LNCAP (cell line): ENCODE measurements at regions not wholly inside any gene's neighbourhood (a gene's known extent, or its start where the extent isn't known, plus 50 kb on each side); places are given as distances from the start of the nearest gene placed in this dataset.

Source experiments
- TF ChIP-seq, protein P1 (sequence below): fragments of 450-650 bp; IDR thresholded peaks from 2 replicates; pipeline ENCODE4 v1.5.1; 2017; ENCODE audit warnings: mild to moderate bottlenecking

DNA sequence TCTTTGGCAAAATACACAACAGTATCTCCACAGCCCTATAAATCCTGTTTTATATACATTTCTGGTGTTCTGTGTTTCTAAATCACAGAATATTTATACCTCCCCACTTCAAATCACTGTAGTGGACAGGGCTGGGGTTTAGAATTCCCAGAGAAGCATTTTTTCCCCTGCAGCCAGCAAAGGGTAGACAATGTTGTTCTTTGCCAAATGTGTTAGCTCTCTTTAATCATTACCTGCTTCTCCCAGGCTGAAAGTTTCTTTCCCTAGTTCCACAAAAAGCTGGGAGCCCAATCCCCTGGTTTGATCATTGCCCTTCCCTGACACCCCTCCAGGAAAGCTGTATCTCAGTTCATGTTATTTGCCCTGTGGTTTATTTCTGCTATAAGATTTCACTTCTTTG is 520.0 kb upstream of the SPHKAP start:
- TF ChIP-seq, protein P1, sequence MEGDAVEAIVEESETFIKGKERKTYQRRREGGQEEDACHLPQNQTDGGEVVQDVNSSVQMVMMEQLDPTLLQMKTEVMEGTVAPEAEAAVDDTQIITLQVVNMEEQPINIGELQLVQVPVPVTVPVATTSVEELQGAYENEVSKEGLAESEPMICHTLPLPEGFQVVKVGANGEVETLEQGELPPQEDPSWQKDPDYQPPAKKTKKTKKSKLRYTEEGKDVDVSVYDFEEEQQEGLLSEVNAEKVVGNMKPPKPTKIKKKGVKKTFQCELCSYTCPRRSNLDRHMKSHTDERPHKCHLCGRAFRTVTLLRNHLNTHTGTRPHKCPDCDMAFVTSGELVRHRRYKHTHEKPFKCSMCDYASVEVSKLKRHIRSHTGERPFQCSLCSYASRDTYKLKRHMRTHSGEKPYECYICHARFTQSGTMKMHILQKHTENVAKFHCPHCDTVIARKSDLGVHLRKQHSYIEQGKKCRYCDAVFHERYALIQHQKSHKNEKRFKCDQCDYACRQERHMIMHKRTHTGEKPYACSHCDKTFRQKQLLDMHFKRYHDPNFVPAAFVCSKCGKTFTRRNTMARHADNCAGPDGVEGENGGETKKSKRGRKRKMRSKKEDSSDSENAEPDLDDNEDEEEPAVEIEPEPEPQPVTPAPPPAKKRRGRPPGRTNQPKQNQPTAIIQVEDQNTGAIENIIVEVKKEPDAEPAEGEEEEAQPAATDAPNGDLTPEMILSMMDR, result no peak

DNA sequence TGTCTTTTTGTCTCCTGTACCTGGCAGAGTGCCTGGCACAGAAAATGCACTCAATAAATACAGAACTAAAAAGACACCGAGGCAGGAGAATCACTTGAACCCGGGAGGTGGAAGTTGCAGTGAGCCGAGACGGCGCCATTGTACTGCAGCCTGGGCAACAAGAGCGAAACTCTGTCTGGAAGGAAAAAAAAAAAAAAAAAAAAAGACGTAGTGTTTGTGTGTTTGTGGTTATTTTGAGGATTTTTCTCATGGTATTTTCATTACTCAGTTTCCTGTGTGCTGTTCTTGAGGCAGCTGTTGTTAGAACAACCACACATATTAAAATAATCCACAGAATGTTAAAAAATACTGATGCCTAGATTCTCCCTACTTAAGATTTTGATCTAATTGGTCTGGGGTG is 519.2 kb upstream of the SPHKAP start:
- TF ChIP-seq, protein P1, result no peak

DNA sequence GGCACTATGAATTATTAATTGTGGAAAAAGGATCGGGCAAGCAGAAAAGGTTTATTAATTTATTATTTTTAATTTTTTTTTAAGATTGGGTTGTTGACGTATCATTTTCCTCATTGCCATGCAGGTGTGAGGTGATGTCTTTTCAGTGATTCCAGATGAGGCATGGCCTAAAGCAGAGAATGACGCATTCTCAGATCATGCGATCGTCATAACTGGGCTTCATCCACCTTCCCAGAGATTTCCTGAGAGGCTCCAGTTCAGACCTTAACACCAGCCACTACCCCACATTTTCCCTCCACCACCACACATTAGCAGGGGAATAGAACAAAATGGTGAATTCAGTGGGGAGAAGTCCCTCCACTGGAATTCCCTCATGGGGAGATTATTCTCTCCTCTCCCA is 518.4 kb upstream of the SPHKAP start:
- TF ChIP-seq, protein P1, result no peak

DNA sequence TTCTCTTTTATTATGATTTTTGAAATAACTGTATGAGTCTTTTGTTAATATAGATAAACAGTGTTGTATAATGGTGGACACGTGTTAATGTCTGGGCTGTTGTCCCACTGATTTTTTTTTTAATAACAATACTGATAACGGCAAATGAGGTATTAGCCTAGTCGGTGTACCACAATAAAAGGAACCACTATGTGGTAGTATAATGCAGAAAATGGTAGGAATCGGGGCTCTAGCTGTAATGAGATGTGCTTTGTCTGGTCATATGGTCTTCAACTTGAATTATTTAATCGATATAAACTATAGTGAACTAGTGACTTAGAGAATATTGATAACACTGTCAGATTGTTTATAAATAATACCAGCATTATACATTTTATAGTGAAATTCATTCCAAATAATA is 517.9 kb upstream of the SPHKAP start:
- TF ChIP-seq, protein P1, result no peak

DNA sequence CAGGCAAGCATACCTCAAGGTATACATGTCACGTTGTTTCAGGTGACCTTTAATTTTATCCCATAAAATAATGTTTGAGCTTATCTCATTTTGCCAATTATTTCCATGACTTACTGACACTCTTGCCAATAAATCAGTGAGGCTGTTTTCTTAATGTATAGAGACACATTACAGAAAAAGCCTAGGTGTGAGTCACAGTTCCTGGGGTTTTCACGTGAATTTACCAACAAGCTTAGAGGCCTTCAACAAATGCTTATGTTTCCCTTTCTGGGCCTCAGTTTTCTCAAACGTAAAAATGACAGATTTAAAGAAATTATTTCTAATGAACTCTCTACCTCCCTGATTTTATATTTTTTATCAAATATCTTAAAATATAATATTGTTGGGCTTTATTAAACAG is 517.5 kb upstream of the SPHKAP start:
- TF ChIP-seq, protein P1, result no peak

DNA sequence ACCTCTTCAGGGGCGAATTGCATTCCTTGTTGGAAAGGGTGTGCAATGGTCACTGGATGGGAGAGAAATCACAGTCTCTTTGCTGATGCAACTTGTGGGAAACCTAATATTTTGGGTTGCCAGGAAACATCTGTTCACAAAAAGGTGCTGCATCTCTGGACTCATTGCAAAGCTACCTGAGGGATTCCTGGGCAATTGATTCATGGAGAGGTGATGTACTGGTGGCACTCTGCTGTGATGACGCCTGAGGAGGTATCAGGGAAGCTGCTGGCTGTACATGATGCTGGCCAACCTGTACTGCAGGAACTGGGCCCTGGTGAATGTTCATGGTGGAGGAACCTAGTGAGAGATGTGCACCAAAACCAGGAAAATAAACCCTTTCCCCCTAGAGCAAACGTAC is 516.0 kb upstream of the SPHKAP start:
- TF ChIP-seq, protein P1, result no peak

DNA sequence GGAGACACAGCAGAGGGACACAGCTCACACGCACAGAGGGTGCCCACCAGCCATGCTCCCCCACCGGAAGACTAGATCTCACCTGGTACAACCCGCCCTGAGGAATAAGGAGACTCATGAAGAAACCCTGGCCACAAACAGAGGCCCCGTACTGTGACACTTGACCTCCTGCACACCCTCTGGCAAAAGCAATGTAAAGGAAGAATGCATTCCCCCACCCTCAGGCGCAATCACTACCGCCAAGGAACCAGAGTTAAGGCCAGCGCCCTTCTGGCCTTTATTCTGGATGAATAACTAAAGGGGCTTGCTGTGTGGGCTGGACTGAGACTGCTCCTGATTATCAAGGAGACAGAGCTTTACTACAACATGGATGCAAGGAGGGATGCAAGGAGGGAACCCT is 509.2 kb upstream of the SPHKAP start:
- TF ChIP-seq, protein P1, result no peak

DNA sequence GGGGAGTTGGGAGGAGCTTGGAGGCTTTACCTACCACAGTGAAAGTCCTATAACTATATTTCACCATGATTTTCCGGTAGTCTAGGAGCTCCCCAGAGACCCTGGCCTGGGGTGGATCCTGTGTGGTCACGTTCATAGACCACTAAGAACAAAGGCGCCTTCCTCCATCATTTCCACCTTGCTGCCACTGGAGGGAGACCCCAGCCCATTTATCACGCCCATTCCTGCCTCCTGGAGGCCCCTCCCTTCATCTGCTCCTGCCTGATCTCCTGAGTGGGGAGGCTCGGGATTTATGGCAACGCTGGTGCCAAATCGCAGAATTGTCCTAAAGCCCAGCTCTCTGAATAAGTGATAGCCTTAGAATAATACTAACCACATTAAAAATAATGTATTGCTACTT is 507.6 kb upstream of the SPHKAP start:
- TF ChIP-seq, protein P1, result no peak
